ENCODE measurements at regions not wholly inside any gene's neighbourhood (a gene's known extent, or its start where the extent isn't known, plus 50 kb on each side); places are given as distances from the start of the nearest gene placed in this dataset.

- TF ChIP-seq, protein P1, sequence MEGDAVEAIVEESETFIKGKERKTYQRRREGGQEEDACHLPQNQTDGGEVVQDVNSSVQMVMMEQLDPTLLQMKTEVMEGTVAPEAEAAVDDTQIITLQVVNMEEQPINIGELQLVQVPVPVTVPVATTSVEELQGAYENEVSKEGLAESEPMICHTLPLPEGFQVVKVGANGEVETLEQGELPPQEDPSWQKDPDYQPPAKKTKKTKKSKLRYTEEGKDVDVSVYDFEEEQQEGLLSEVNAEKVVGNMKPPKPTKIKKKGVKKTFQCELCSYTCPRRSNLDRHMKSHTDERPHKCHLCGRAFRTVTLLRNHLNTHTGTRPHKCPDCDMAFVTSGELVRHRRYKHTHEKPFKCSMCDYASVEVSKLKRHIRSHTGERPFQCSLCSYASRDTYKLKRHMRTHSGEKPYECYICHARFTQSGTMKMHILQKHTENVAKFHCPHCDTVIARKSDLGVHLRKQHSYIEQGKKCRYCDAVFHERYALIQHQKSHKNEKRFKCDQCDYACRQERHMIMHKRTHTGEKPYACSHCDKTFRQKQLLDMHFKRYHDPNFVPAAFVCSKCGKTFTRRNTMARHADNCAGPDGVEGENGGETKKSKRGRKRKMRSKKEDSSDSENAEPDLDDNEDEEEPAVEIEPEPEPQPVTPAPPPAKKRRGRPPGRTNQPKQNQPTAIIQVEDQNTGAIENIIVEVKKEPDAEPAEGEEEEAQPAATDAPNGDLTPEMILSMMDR (IDR thresholded peaks at IDR 0.05; ENCODE audit: control extremely low read depth, extremely low read depth) = no peak
- Histone ChIP-seq H3K27ac (ENCODE audit: low read depth in 1 of 2, low read length in 1 of 2) (no peak overlapping the region), H3K9me3 (ENCODE audit: control insufficient read depth in 4 of 4, insufficient read depth in 3 of 4, low read length in 3 of 4) (peaks cover 0 to 3% (median 0%) of the 10 kb centered on the region in 4 donors), H3K4me3 (no peak overlapping the region), H3K27me3 (ENCODE audit: control insufficient read depth in 3 of 3, insufficient read depth in 3 of 3, low read length in 2 of 3) (no peaks in the 10 kb centered on the region), H3K36me3 (ENCODE audit: control insufficient read depth in 4 of 4, insufficient read depth in 4 of 4, low read length in 4 of 4) (no peaks in the 10 kb centered on the region), H3K4me1 (ENCODE audit: control insufficient read depth in 5 of 5, insufficient read depth in 5 of 5, low read length in 5 of 5) (no peaks in the 10 kb centered on the region), H3K9ac (ENCODE audit: insufficient read depth in 1 of 2, low read length in 2 of 2) (no peak overlapping the region)
- 80 to 86% methylated on average over 1 of the region's 1 CpG for WGBS, 2 donors
- no peak for ATAC-seq (ENCODE audit: insufficient read depth, low FRiP score)
- DNase-seq = no peak
Observed at GRCh38 chr11:23555085-23555484, 694.8 kb upstream of the CCDC179 start.

DNA sequence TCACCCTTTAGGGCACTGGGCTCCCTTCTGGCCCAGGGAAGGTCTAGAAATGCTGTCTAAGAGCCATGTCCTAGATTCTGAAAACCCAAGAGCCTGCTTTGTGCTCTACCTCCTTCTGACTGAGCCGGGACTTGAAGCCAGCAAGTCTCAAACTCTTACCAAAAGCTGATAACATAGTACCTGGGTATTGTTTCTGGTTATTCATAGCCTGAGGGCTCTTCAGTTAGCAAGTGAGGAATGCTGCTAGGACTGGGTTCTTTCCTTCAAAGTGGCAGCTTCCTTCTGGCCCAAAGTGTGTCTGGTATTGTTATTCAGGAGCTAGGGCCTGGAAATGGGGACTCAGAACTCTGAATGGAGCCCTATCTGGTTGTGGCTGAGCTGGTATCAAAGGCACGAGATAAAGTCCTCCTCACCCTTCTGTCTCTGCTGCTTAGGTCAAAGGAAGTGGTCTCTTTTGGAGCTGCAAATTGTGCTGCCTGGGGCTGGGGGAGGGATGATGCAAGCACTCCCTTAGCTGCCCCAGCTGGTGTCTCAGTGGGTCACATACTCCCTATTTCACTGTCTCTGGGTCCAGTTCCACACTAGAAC is 696.0 kb upstream of the CCDC179 start:
- no peak for ATAC-seq (ENCODE audit: insufficient read depth, low FRiP score)
- Histone ChIP-seq H3K9ac (ENCODE audit: insufficient read depth in 1 of 2, low read length in 2 of 2) (no peak overlapping the region), H3K36me3 (ENCODE audit: control insufficient read depth in 4 of 4, insufficient read depth in 4 of 4, low read length in 4 of 4) (no peaks in the 10 kb centered on the region), H3K27me3 (ENCODE audit: control insufficient read depth in 3 of 3, insufficient read depth in 3 of 3, low read length in 2 of 3) (no peaks in the 10 kb centered on the region), H3K27ac (ENCODE audit: low read depth in 1 of 2, low read length in 1 of 2) (no peak overlapping the region), H3K4me3 (no peak overlapping the region), H3K9me3 (ENCODE audit: control insufficient read depth in 4 of 4, insufficient read depth in 3 of 4, low read length in 3 of 4) (no peaks in the 10 kb centered on the region), H3K4me1 (ENCODE audit: control insufficient read depth in 5 of 5, insufficient read depth in 5 of 5, low read length in 5 of 5) (no peaks in the 10 kb centered on the region)
- TF ChIP-seq, protein P1 (IDR thresholded peaks at IDR 0.05; ENCODE audit: control extremely low read depth, extremely low read depth) = no peak
- WGBS, 2 donors = 75 to 83% methylated on average over 2 of the region's 2 CpGs
- no peak for DNase-seq

DNA sequence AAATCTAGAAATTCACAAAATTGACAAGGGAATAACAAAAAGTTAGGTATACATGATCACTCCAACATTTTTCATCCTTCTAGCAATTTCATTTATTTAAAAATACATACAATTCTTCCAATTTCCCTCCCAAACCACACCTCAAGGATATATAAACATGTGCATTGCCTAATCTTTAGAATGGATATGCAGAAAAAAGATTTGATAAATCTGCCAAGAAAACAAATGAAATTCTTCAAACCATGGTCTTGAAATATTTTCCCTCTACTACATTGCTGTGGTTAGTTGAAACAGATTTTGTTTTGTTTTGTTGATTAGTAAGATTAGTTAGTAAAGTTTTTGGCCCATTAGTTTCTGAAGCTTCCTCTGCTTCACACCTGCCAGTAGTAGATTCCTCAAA is 703.3 kb upstream of the CCDC179 start:
- Histone ChIP-seq H3K9me3 (ENCODE audit: control insufficient read depth in 4 of 4, insufficient read depth in 3 of 4, low read length in 3 of 4) (no peaks in the 10 kb centered on the region), H3K36me3 (ENCODE audit: control insufficient read depth in 4 of 4, insufficient read depth in 4 of 4, low read length in 4 of 4) (no peaks in the 10 kb centered on the region), H3K4me3 (no peak overlapping the region), H3K27me3 (ENCODE audit: control insufficient read depth in 3 of 3, insufficient read depth in 3 of 3, low read length in 2 of 3) (no peaks in the 10 kb centered on the region), H3K4me1 (ENCODE audit: control insufficient read depth in 5 of 5, insufficient read depth in 5 of 5, low read length in 5 of 5) (no peaks in the 10 kb centered on the region), H3K9ac (ENCODE audit: insufficient read depth in 1 of 2, low read length in 2 of 2) (no peak overlapping the region), H3K27ac (ENCODE audit: low read depth in 1 of 2, low read length in 1 of 2) (no peak overlapping the region)
- no peak for ATAC-seq (ENCODE audit: insufficient read depth, low FRiP score)
- no peak for DNase-seq
- TF ChIP-seq, protein P1 (IDR thresholded peaks at IDR 0.05; ENCODE audit: control extremely low read depth, extremely low read depth) = no peak

DNA sequence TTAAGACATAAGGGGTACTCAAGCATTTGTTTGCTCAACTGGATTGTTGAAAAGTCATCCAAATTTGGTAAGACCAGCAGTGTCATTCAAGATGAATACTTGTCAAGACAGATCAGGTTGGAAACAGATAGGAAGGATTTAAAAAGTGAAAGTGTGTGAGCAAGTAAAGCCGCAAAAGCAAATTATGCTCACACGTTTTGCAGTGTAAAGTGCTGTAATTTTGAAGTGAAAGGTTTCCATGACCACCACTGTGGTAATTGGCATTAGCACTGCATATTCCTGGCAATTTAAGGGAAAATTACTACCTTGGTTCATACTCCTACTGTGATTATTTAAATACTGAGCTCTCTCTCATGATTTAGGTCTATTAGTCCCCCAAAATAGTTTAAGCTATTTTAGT is 704.1 kb upstream of the CCDC179 start:
- WGBS, 2 donors = 71 to 84% methylated on average over 2 of the region's 2 CpGs
- H3K4me3 ChIP-seq = no peak overlapping the region
- no peaks in the 10 kb centered on the region for H3K27me3 ChIP-seq (ENCODE audit: control insufficient read depth in 3 of 3, insufficient read depth in 3 of 3, low read length in 2 of 3)
- H3K36me3 ChIP-seq (ENCODE audit: control insufficient read depth in 4 of 4, insufficient read depth in 4 of 4, low read length in 4 of 4) = no peaks in the 10 kb centered on the region
- H3K9me3 ChIP-seq (ENCODE audit: control insufficient read depth in 4 of 4, insufficient read depth in 3 of 4, low read length in 3 of 4) = no peaks in the 10 kb centered on the region
- ATAC-seq (ENCODE audit: insufficient read depth, low FRiP score) = no peak
- no peaks in the 10 kb centered on the region for H3K4me1 ChIP-seq (ENCODE audit: control insufficient read depth in 5 of 5, insufficient read depth in 5 of 5, low read length in 5 of 5)
- no peak overlapping the region for H3K9ac ChIP-seq (ENCODE audit: insufficient read depth in 1 of 2, low read length in 2 of 2)
- peak in 1 of 3 donors; percentile 9 for DNase-seq
- H3K27ac ChIP-seq (ENCODE audit: low read depth in 1 of 2, low read length in 1 of 2) = no peak overlapping the region
- TF ChIP-seq, protein P1 (IDR thresholded peaks at IDR 0.05; ENCODE audit: control extremely low read depth, extremely low read depth) = no peak

Measured in lung (tissue), 11 donors.